Adrenal gland (tissue), 5 donors: ENCODE measurements at regions not wholly inside any gene's neighbourhood (a gene's known extent, or its start where the extent isn't known, plus 50 kb on each side); places are given as distances from the start of the nearest gene placed in this dataset.
"Not testable (repeated sequence)": the region's sequence is repeated elsewhere in the genome, so short reads cannot be mapped to it uniquely, and the experiment has no call there.

Source experiments
- CTCF ChIP-seq, 6 experiments: fragments of 450-650 bp in 4 of 6; fragments of 200-600 bp in 2 of 6; sonication (generic) in 1 of 6; IDR thresholded peaks; 1 replicate in 5 of 6; 2 replicates in 1 of 6; pipeline versions ENCODE4 v1.5.1 to v1.8.0; 2016 to 2021; ENCODE audit warnings: antibody characterized with exemption in 6 of 6, mild to moderate bottlenecking in 2 of 6, moderate library complexity in 1 of 6
- POLR2A ChIP-seq, 2 donors: fragments of 450-650 bp; IDR thresholded peaks; one replicate each; pipeline ENCODE4 v1.6.1; 2017; ENCODE audit warnings: antibody characterized with exemption in 2 of 2, mild to moderate bottlenecking in 2 of 2, moderate library complexity in 1 of 2
- donor health status: DM: no; HTN: no; CAD: no.

GRCh38 chr7:8347395-8347794 lies 85.4 kb upstream of the ICA1 start:
- TF ChIP-seq CTCF, POLR2A (IDR thresholded peaks at IDR 0.05): not testable (repeated sequence)
